ENCODE measurements at regions not wholly inside any gene's neighbourhood (a gene's known extent, or its start where the extent isn't known, plus 50 kb on each side); places are given as distances from the start of the nearest gene placed in this dataset.

GRCh38 chr4:53744446-53745160, 153.3 kb upstream of the LNX1 start:
- Mint-ChIP-seq H3K36me3 (no peaks in the 10 kb centered on the region), H3K27ac (no peak overlapping the region), H3K9me3 (no peaks in the 10 kb centered on the region), H3K27me3 (ENCODE audit: low read depth in 3 of 3) (no peaks in the 10 kb centered on the region), H3K4me3 (no peak overlapping the region), H3K4me1 (peaks cover 15% of the 10 kb centered on the region)
- H3K4me1 ChIP-seq (ENCODE audit: control insufficient read depth in 1 of 2, insufficient read depth in 2 of 2, low read length in 2 of 2) = peaks cover 6 to 11% of the 10 kb centered on the region in 2 donors
- no peaks in the 10 kb centered on the region for H3K36me3 ChIP-seq (replicated peaks in 1 of 2; ENCODE audit: control insufficient read depth in 1 of 2, insufficient read depth in 2 of 2, low read length in 2 of 2)
- no peak for DNase-seq
- H2AFZ ChIP-seq (ENCODE audit: insufficient read depth, low read depth, low read length, poor library complexity, severe bottlenecking) = no peak overlapping the region
- no peaks in the 10 kb centered on the region for H3K27me3 ChIP-seq (ENCODE audit: control insufficient read depth in 2 of 2, insufficient read depth in 2 of 2, low read length in 2 of 2)
- H3K9ac ChIP-seq (ENCODE audit: insufficient read depth, low read length, poor library complexity, severe bottlenecking) = no peak overlapping the region
- H3K27ac ChIP-seq (ENCODE audit: low read depth in 1 of 2, low read length in 2 of 2) = no peak overlapping the region
- TF ChIP-seq CTCF (IDR thresholded peaks at IDR 0.05) = no peak
- intact Hi-C loops (cut with micrococcal nuclease) = no loop called here
- H3K9me3 ChIP-seq (replicated peaks in 1 of 2; ENCODE audit: control insufficient read depth in 1 of 2, insufficient read depth in 1 of 2, low read length in 2 of 2) = no peaks in the 10 kb centered on the region
- WGBS (ENCODE audit: insufficient coverage) = 89% methylated on average over 2 of the region's 4 CpGs
- no peaks in the 10 kb centered on the region for H4K20me1 ChIP-seq (ENCODE audit: insufficient read depth, low read length)
- no peak overlapping the region for H3K4me3 ChIP-seq (replicated peaks in 1 of 3; ENCODE audit: low read depth in 2 of 3, low read length in 3 of 3)
- H3K4me2 ChIP-seq (replicated peaks; ENCODE audit: extremely low read depth, low read length, poor library complexity, severe bottlenecking) = no peak overlapping the region
- H3K79me2 ChIP-seq (ENCODE audit: insufficient read depth, low read length) = no peaks in the 10 kb centered on the region

- Histone ChIP-seq H4K20me1 (ENCODE audit: insufficient read depth, low read length) (no peaks in the 10 kb centered on the region), H3K9ac (ENCODE audit: insufficient read depth, low read length, poor library complexity, severe bottlenecking) (no peak overlapping the region), H3K4me2 (replicated peaks; ENCODE audit: extremely low read depth, low read length, poor library complexity, severe bottlenecking) (peak overlapping the region; percentile 47), H3K4me1 (ENCODE audit: control insufficient read depth in 1 of 2, insufficient read depth in 2 of 2, low read length in 2 of 2) (peaks cover 30 to 43% of the 10 kb centered on the region in 2 donors), H3K27ac (ENCODE audit: low read depth in 1 of 2, low read length in 2 of 2) (peak overlapping the region in 1 of 2 donors; percentile 73), H3K9me3 (replicated peaks in 1 of 2; ENCODE audit: control insufficient read depth in 1 of 2, insufficient read depth in 1 of 2, low read length in 2 of 2) (no peaks in the 10 kb centered on the region), H3K27me3 (ENCODE audit: control insufficient read depth in 2 of 2, insufficient read depth in 2 of 2, low read length in 2 of 2) (no peaks in the 10 kb centered on the region), H3K36me3 (replicated peaks in 1 of 2; ENCODE audit: control insufficient read depth in 1 of 2, insufficient read depth in 2 of 2, low read length in 2 of 2) (no peaks in the 10 kb centered on the region), H2AFZ (ENCODE audit: insufficient read depth, low read depth, low read length, poor library complexity, severe bottlenecking) (no peak overlapping the region), H3K79me2 (ENCODE audit: insufficient read depth, low read length) (no peaks in the 10 kb centered on the region), H3K4me3 (replicated peaks in 1 of 3; ENCODE audit: low read depth in 2 of 3, low read length in 3 of 3) (peak overlapping the region in 1 of 3 experiments; percentile 6)
- H3K9me3 Mint-ChIP-seq = peaks cover 0 to 4% (median 1%) of the 10 kb centered on the region in 7 donors
- H3K27ac Mint-ChIP-seq = peak overlapping the region; percentile 69 to 90 (median 87)
- intact Hi-C loops (cut with micrococcal nuclease) = no loop called here
- H3K36me3 Mint-ChIP-seq = peaks cover 0 to 2% of the 10 kb centered on the region in 2 donors
- peak; percentile 41 to 76 (median 72) for DNase-seq
- WGBS (ENCODE audit: insufficient coverage) = no CpG with 5 or more reads among the region's 3 CpGs
- no peak for TF ChIP-seq CTCF (IDR thresholded peaks at IDR 0.05)
- H3K4me3 Mint-ChIP-seq = peak overlapping the region in 1 of 2 donors; percentile 16
- no peaks in the 10 kb centered on the region for H3K27me3 Mint-ChIP-seq (ENCODE audit: low read depth in 3 of 3)
- peaks cover 36% of the 10 kb centered on the region for H3K4me1 Mint-ChIP-seq
Measured at GRCh38 chr4:53734584-53735353, 143.5 kb upstream of the LNX1 start.

Measured in CD14-positive monocyte (primary cell).